RWPE1 (cell line): ENCODE measurements at regions not wholly inside any gene's neighbourhood (a gene's known extent, or its start where the extent isn't known, plus 50 kb on each side); places are given as distances from the start of the nearest gene placed in this dataset.

Source experiments
- CTCF ChIA-PET: fragments of 350-600 bp; sonication (Branson Sonifier 250); formaldehyde crosslinking; extraction: SDS; loops from one replicate; lab custom pipeline; 2021; lab: Yijun Ruan, JAX
- POLR2A ChIA-PET: fragments of 400-600 bp; formaldehyde crosslinking; extraction: SDS; loops from one replicate; lab custom pipeline; 2020; ENCODE audit warnings: antibody characterized with exemption; ENCODE audit not compliant: low non-redundant PET; lab: Yijun Ruan, JAX
- DNase-seq: peaks from one replicate; pipeline ENCODE4 v3.0.0; 2012; ENCODE audit warnings: low spot score
- H3K27ac ChIP-seq: fragments of 450-650 bp; 2 replicates; pipeline ENCODE4 v1.5.1; 2017
- CTCF ChIP-seq: fragments of 450-650 bp; conservative IDR thresholded peaks from 2 replicates; pipeline ENCODE4 v1.5.1; 2017; ENCODE audit warnings: low read depth, mild to moderate bottlenecking

GRCh38 chr20:47883186-47883585, 97.9 kb upstream of the SULF2 start:
- CTCF ChIA-PET = interaction anchor here (0.6 to 1.4 kb wide), 3 partner anchors 29 to 221 kb away, joined by 3 to 4 read pairs (median 3); no protein-coding TSS in a partner anchor
- no peak overlapping the region for H3K27ac ChIP-seq
- POLR2A ChIA-PET = no interaction called here
- TF ChIP-seq CTCF = no peak
- DNase-seq = no peak

- no peak for DNase-seq
- POLR2A ChIA-PET = no interaction called here
- H3K27ac ChIP-seq = 0 out of 2 replicates have a peak overlapping the region, but pooled peaks have one; percentile 2
- CTCF ChIA-PET = no interaction called here
- TF ChIP-seq CTCF = no peak
Observed at GRCh38 chr20:47879771-47880170, 94.5 kb upstream of the SULF2 start.

- no peak for DNase-seq
- peak overlapping the region; percentile 2; the same call in 1 of the 2 replicates for H3K27ac ChIP-seq
- CTCF ChIA-PET = interaction anchor here (1.0 kb wide), 1 partner anchor 220 kb away, joined by 3 read pairs; no protein-coding TSS in a partner anchor
- no peak for TF ChIP-seq CTCF
- POLR2A ChIA-PET = interaction anchor here (0.7 kb wide), 1 partner anchor 64 kb away, joined by 3 read pairs; no protein-coding TSS in a partner anchor
Observed at GRCh38 chr20:47878601-47879027, 93.3 kb upstream of the SULF2 start.

GRCh38 chr20:47876311-47877088, 91.2 kb upstream of the SULF2 start:
- ChIA-PET POLR2A (no interaction called here), CTCF (interaction anchor here (0.6 kb wide), 1 partner anchor 1028 kb away, joined by 3 read pairs; no protein-coding TSS in a partner anchor)
- DNase-seq = no peak
- no peak overlapping the region for H3K27ac ChIP-seq
- no peak for TF ChIP-seq CTCF

- ChIA-PET CTCF (no interaction called here), POLR2A (no interaction called here)
- no peak for TF ChIP-seq CTCF
- H3K27ac ChIP-seq = peak overlapping the region; percentile 9; the same call in 1 of the 2 replicates
- no peak for DNase-seq
Observed at GRCh38 chr20:47875297-47876025, 90.2 kb upstream of the SULF2 start.

- DNase-seq = no peak
- no peak for TF ChIP-seq CTCF
- CTCF ChIA-PET = interaction anchor here (0.5 kb wide), 1 partner anchor 1205 kb away, joined by 3 read pairs; no protein-coding TSS in a partner anchor
- H3K27ac ChIP-seq = no peak overlapping the region
- POLR2A ChIA-PET = no interaction called here
Observed at GRCh38 chr20:47872341-47872740, 87.1 kb upstream of the SULF2 start.
